Large intestine (tissue), 3 donors: ENCODE measurements at regions not wholly inside any gene's neighbourhood (a gene's known extent, or its start where the extent isn't known, plus 50 kb on each side); places are given as distances from the start of the nearest gene placed in this dataset.

Source experiments
- DNase-seq, 2 donors: peaks; one replicate each; pipeline versions ENCODE4 v3.0.0 to v3.0.0-alpha.2; 2013
- H3K27ac ChIP-seq: one replicate; pipeline ENCODE4 v1.5.1; 2013; ENCODE audit warnings: low read length
- H3K27me3 ChIP-seq: 2 replicates; pipeline ENCODE4 v1.6.1; 2013; ENCODE audit warnings: low read length; ENCODE audit not compliant: control insufficient read depth, insufficient read depth
- H3K36me3 ChIP-seq: 2 replicates; pipeline ENCODE4 v1.6.1; 2013; ENCODE audit warnings: low read length; ENCODE audit not compliant: control insufficient read depth, insufficient read depth
- H3K4me1 ChIP-seq: one replicate; pipeline ENCODE4 v1.6.1; 2013; ENCODE audit warnings: low read length; ENCODE audit not compliant: control insufficient read depth, insufficient read depth
- H3K4me3 ChIP-seq: one replicate; pipeline ENCODE4 v1.5.1; 2013; ENCODE audit warnings: low read length
- H3K9me3 ChIP-seq: one replicate; pipeline ENCODE4 v1.6.1; 2013; ENCODE audit warnings: mild to moderate bottlenecking, low read depth, low read length, moderate library complexity; ENCODE audit not compliant: control insufficient read depth
- WGBS: methylation state at CpG from one replicate; pipeline ENCODE4 v1.1.5; 2013; ENCODE audit warnings: low lambda C conversion rate; ENCODE audit not compliant: insufficient coverage; 5-methylcytosine and 5-hydroxymethylcytosine counted together

- H3K4me3 ChIP-seq = no peak overlapping the region
- no peak overlapping the region for H3K27ac ChIP-seq
- H3K9me3 ChIP-seq = no peaks in the 10 kb centered on the region
- 90% methylated on average over 2 of the region's 4 CpGs for WGBS
- H3K36me3 ChIP-seq = no peaks in the 10 kb centered on the region
- H3K4me1 ChIP-seq = no peaks in the 10 kb centered on the region
- no peaks in the 10 kb centered on the region for H3K27me3 ChIP-seq
- no peak for DNase-seq
These were observed 397.5 kb downstream of the TMEM167A start for GRCh38 chr5:82679660-82680059.

DNA sequence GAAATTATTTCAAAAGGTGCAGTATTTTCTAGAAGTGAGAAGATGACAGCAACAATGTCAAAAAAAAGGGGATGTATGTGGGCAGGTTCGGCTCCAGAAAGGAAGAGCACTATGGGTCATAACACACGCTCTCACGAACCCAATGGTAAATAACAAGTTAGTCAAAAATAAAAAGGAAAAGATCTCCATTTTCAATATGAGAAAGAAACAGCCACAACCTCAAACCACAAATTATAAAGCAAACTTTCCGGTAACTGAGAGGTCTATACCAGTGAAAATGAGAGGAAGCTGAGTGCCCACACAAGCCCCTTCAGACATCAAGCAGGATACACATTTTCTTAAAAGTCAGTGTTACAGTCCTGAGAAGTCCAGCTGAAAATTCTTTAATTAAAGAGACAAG, 398.5 kb upstream of the RPS23 start:
- no peak for DNase-seq
- no peaks in the 10 kb centered on the region for H3K4me1 ChIP-seq
- H3K9me3 ChIP-seq = no peaks in the 10 kb centered on the region
- 96% methylated on average over 4 of the region's 4 CpGs for WGBS
- no peaks in the 10 kb centered on the region for H3K36me3 ChIP-seq
- no peaks in the 10 kb centered on the region for H3K27me3 ChIP-seq
- no peak overlapping the region for H3K27ac ChIP-seq
- no peak overlapping the region for H3K4me3 ChIP-seq

GRCh38 chr5:82674671-82675070, 396.5 kb upstream of the RPS23 start:
- Histone ChIP-seq H3K4me3 (no peak overlapping the region), H3K36me3 (no peaks in the 10 kb centered on the region), H3K9me3 (no peaks in the 10 kb centered on the region), H3K4me1 (no peaks in the 10 kb centered on the region), H3K27me3 (no peaks in the 10 kb centered on the region), H3K27ac (no peak overlapping the region)
- DNase-seq = no peak
- 100% methylated on average over 1 of the region's 1 CpG for WGBS

GRCh38 chr5:82673057-82673809, 395.1 kb upstream of the RPS23 start:
- no peaks in the 10 kb centered on the region for H3K4me1 ChIP-seq
- no peaks in the 10 kb centered on the region for H3K9me3 ChIP-seq
- H3K27ac ChIP-seq = no peak overlapping the region
- H3K27me3 ChIP-seq = no peaks in the 10 kb centered on the region
- WGBS = 60% methylated on average over 1 of the region's 6 CpGs
- DNase-seq = no peak
- H3K4me3 ChIP-seq = no peak overlapping the region
- no peaks in the 10 kb centered on the region for H3K36me3 ChIP-seq

DNA sequence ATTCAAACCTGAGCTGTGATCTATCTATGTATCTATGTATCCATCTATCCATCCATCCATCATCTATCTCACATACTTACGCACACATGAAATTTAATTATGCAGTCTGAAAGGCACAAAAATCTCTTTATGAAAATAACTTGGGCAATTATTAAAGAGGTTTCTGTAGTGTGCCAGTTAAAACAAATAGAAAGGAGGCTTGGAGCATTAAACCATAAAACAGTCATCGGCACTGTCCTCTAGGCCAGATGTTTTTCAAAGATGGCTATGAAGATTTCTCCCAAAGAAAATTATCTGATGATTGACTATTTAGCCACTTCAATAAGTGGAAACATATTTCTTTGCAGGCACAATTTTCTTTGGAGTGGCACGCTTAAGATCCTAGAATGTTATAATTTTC, 392.5 kb upstream of the RPS23 start:
- no peaks in the 10 kb centered on the region for H3K4me1 ChIP-seq
- H3K4me3 ChIP-seq = no peak overlapping the region
- DNase-seq = no peak
- 100% methylated on average over 1 of the region's 3 CpGs for WGBS
- H3K9me3 ChIP-seq = no peaks in the 10 kb centered on the region
- no peaks in the 10 kb centered on the region for H3K36me3 ChIP-seq
- no peaks in the 10 kb centered on the region for H3K27me3 ChIP-seq
- H3K27ac ChIP-seq = no peak overlapping the region

GRCh38 chr5:82669720-82670119, 391.6 kb upstream of the RPS23 start:
- DNase-seq = no peak
- Histone ChIP-seq H3K27me3 (no peaks in the 10 kb centered on the region), H3K4me1 (no peaks in the 10 kb centered on the region), H3K27ac (no peak overlapping the region), H3K36me3 (no peaks in the 10 kb centered on the region), H3K4me3 (no peak overlapping the region), H3K9me3 (no peaks in the 10 kb centered on the region)
- WGBS = no CpG with 5 or more reads among the region's 1 CpG

DNA sequence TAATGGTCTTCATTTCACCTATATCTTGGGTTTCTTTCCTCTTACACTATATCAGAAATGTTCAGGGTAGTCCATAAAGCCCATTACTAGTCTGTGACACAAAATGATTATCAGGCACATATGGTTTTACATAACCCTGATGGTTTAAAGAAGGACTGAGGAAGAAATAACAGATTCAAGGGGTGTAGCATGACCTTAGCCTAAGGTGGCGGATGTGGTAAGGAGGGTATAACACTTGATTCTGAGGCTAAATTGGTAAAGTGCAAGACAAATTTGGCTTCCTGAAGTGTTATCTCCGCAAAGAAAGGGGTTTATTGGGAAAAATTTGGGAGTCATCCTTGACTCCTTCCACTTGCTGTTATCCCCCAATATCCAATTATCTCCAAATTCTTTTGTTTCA, 388.2 kb upstream of the RPS23 start:
- H3K27ac ChIP-seq = no peak overlapping the region
- WGBS = 100% methylated on average over 1 of the region's 2 CpGs

GRCh38 chr5:82664732-82665131, 386.6 kb upstream of the RPS23 start:
- H3K27ac ChIP-seq = no peak overlapping the region
- WGBS = no CpG with 5 or more reads among the region's 3 CpGs
- peak; percentile 9 to 23 for DNase-seq
- H3K36me3 ChIP-seq = no peaks in the 10 kb centered on the region
- H3K27me3 ChIP-seq = no peaks in the 10 kb centered on the region
- no peak overlapping the region for H3K4me3 ChIP-seq
- no peaks in the 10 kb centered on the region for H3K4me1 ChIP-seq
- no peaks in the 10 kb centered on the region for H3K9me3 ChIP-seq

More for the DNA sequence above, 388.2 kb upstream of the RPS23 start:
- no peak for DNase-seq
- H3K27me3 ChIP-seq = no peaks in the 10 kb centered on the region
- H3K4me1 ChIP-seq = no peaks in the 10 kb centered on the region
- H3K4me3 ChIP-seq = no peak overlapping the region
- no peaks in the 10 kb centered on the region for H3K9me3 ChIP-seq
- H3K36me3 ChIP-seq = no peaks in the 10 kb centered on the region

- 100% methylated on average over 1 of the region's 4 CpGs for WGBS
- Histone ChIP-seq H3K4me3 (no peak overlapping the region), H3K27ac (no peak overlapping the region), H3K4me1 (peaks cover 4% of the 10 kb centered on the region), H3K27me3 (no peaks in the 10 kb centered on the region), H3K36me3 (no peaks in the 10 kb centered on the region), H3K9me3 (no peaks in the 10 kb centered on the region)
- DNase-seq = no peak
These were observed 385.1 kb upstream of the RPS23 start for GRCh38 chr5:82663225-82663624.

- Histone ChIP-seq H3K9me3 (no peaks in the 10 kb centered on the region), H3K4me1 (peaks cover 4% of the 10 kb centered on the region), H3K27me3 (no peaks in the 10 kb centered on the region), H3K27ac (no peak overlapping the region), H3K36me3 (no peaks in the 10 kb centered on the region), H3K4me3 (no peak overlapping the region)
- DNase-seq = no peak
- 57% methylated on average over 1 of the region's 1 CpG for WGBS
These were observed 384.2 kb upstream of the RPS23 start for GRCh38 chr5:82662340-82662739.

DNA sequence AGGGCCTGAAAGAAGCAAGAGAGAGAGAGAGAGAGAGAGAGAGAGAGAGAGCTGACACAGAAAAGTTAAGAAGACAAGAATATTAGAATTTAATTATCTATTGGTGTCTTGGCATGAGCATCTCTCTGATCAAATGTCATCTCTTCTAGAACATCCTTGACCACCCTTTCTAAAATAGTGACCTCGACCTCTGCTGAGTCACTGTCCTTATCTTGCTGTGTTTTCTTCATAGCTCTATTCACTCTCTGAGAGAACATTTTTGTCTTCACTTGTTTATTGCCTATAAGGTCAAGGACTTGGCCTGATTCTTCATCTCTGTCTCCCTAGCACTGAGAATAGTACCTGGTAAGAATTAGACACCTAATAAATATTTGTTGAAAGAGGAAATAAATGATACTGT, 383.8 kb upstream of the RPS23 start:
- Histone ChIP-seq H3K27ac (no peak overlapping the region), H3K36me3 (no peaks in the 10 kb centered on the region), H3K9me3 (no peaks in the 10 kb centered on the region), H3K4me1 (peaks cover 4% of the 10 kb centered on the region), H3K27me3 (no peaks in the 10 kb centered on the region), H3K4me3 (no peak overlapping the region)
- 83% methylated on average over 1 of the region's 1 CpG for WGBS
- no peak for DNase-seq
